SKM-1 treated with dmso at 0.1 percent for 144 hours (cell line): ENCODE measurements at regions not wholly inside any gene's neighbourhood (a gene's known extent, or its start where the extent isn't known, plus 50 kb on each side); places are given as distances from the start of the nearest gene placed in this dataset.
"Not testable (repeated sequence)": the region's sequence is repeated elsewhere in the genome, so short reads cannot be mapped to it uniquely, and the experiment has no call there.

ENCODE experiments used
- DNase-seq: peaks from one replicate; lab custom pipeline; 2025; ENCODE audit not compliant: unreplicated experiment; lab: John Stamatoyannopoulos, UW

- DNase-seq = no peak
Observed at GRCh38 chr1:55448261-55448660, 233.1 kb upstream of the USP24 start.

- DNase-seq = no peak
Observed at GRCh38 chr1:55447488-55447887, 232.3 kb upstream of the USP24 start.

- no peak for DNase-seq
Observed at GRCh38 chr1:55446351-55446750, 231.2 kb upstream of the USP24 start.

- DNase-seq = no peak
Observed at GRCh38 chr1:55445416-55445815, 230.3 kb upstream of the USP24 start.

- no peak for DNase-seq
Observed at GRCh38 chr1:55444667-55445066, 229.5 kb upstream of the USP24 start.

GRCh38 chr1:55443175-55443915 lies 228.2 kb upstream of the USP24 start:
- DNase-seq = no peak

GRCh38 chr1:55441489-55441888 lies 226.3 kb upstream of the USP24 start:
- DNase-seq = no peak

GRCh38 chr1:55437692-55438091 lies 222.5 kb upstream of the USP24 start:
- DNase-seq = no peak

- DNase-seq = not testable (repeated sequence)
Observed at GRCh38 chr1:55430720-55431119, 215.6 kb upstream of the USP24 start.

GRCh38 chr1:55430206-55430605 lies 215.0 kb upstream of the USP24 start:
- not testable (repeated sequence) for DNase-seq

GRCh38 chr1:55428944-55429931 lies 214.1 kb upstream of the USP24 start:
- DNase-seq = no peak

GRCh38 chr1:55428231-55428630 lies 213.1 kb upstream of the USP24 start:
- DNase-seq = no peak

- DNase-seq = no peak
Observed at GRCh38 chr1:55427606-55428005, 212.4 kb upstream of the USP24 start.

- DNase-seq = no peak
Observed at GRCh38 chr1:55426619-55427018, 211.5 kb upstream of the USP24 start.

GRCh38 chr1:55426156-55426555 lies 211.0 kb upstream of the USP24 start:
- DNase-seq = no peak

- DNase-seq = no peak
Observed at GRCh38 chr1:55425310-55425930, 210.3 kb upstream of the USP24 start.

- no peak for DNase-seq
Observed at GRCh38 chr1:55423376-55423775, 208.2 kb upstream of the USP24 start.

GRCh38 chr1:55420929-55421716 lies 206.0 kb upstream of the USP24 start:
- no peak for DNase-seq

GRCh38 chr1:55420026-55420425 lies 204.9 kb upstream of the USP24 start:
- no peak for DNase-seq

GRCh38 chr1:55418208-55419000 lies 203.2 kb upstream of the USP24 start:
- no peak for DNase-seq
